Stimulated activated CD4-positive, alpha-beta T cell treated with anti-CD3 and anti-CD28 coated beads, Interleukin-2, amount 100 ng/mL, for 48 hours (primary cell): ENCODE measurements at regions not wholly inside any gene's neighbourhood (a gene's known extent, or its start where the extent isn't known, plus 50 kb on each side); places are given as distances from the start of the nearest gene placed in this dataset.
"Not testable (repeated sequence)": the region's sequence is repeated elsewhere in the genome, so short reads cannot be mapped to it uniquely, and the experiment has no call there.

Experiments used
- DNase-seq, 2 donors: peaks; one replicate each; pipeline ENCODE4 v3.0.0-alpha.2; 2020

GRCh38 chr4:104326991-104327694 is 167.6 kb downstream of the CXXC4 start:
- not testable (repeated sequence) for DNase-seq

- DNase-seq: no peak
Observed at GRCh38 chr4:104302731-104303130, 192.0 kb downstream of the CXXC4 start.

- DNase-seq: no peak
Observed at GRCh38 chr4:104294811-104295210, 199.9 kb downstream of the CXXC4 start.

- DNase-seq: no peak
Observed at GRCh38 chr4:104286867-104287266, 207.8 kb downstream of the CXXC4 start.

- no peak for DNase-seq
Observed at GRCh38 chr4:104283303-104283702, 211.4 kb downstream of the CXXC4 start.

- no peak for DNase-seq
Observed at GRCh38 chr4:104279744-104280143, 214.9 kb downstream of the CXXC4 start.

- no peak for DNase-seq
Observed at GRCh38 chr4:104272966-104273365, 221.7 kb downstream of the CXXC4 start.

GRCh38 chr4:104269603-104270002 is 225.1 kb downstream of the CXXC4 start:
- DNase-seq: not testable (repeated sequence)

- DNase-seq: no peak
Observed at GRCh38 chr4:104263100-104263499, 231.6 kb downstream of the CXXC4 start.

GRCh38 chr4:104262678-104263077 is 232.0 kb downstream of the CXXC4 start:
- no peak for DNase-seq

GRCh38 chr4:104248726-104249125 is 246.0 kb downstream of the CXXC4 start:
- no peak for DNase-seq

- DNase-seq: no peak
Observed at GRCh38 chr4:104235967-104236366, 258.7 kb downstream of the CXXC4 start.

- DNase-seq: no peak
Observed at GRCh38 chr4:104217526-104217925, 277.2 kb downstream of the CXXC4 start.

- no peak for DNase-seq
Observed at GRCh38 chr4:104211657-104212056, 283.0 kb downstream of the CXXC4 start.

GRCh38 chr4:104210420-104210819 is 284.3 kb downstream of the CXXC4 start:
- DNase-seq: no peak

- no peak for DNase-seq
Observed at GRCh38 chr4:104206784-104207183, 287.9 kb downstream of the CXXC4 start.

GRCh38 chr4:104205116-104205515 is 289.6 kb downstream of the CXXC4 start:
- DNase-seq: no peak

GRCh38 chr4:104188301-104188700 is 306.4 kb downstream of the CXXC4 start:
- DNase-seq: no peak

GRCh38 chr4:104169437-104169836 is 325.3 kb downstream of the CXXC4 start:
- DNase-seq: no peak

- no peak for DNase-seq
Observed at GRCh38 chr4:104166749-104167148, 327.9 kb downstream of the CXXC4 start.

GRCh38 chr4:104163820-104164219 is 330.9 kb downstream of the CXXC4 start:
- DNase-seq: no peak

GRCh38 chr4:104146048-104146447 is 348.6 kb downstream of the CXXC4 start:
- no peak for DNase-seq

GRCh38 chr4:104138116-104138515 is 356.6 kb downstream of the CXXC4 start:
- no peak for DNase-seq

GRCh38 chr4:104129243-104129642 is 365.5 kb downstream of the CXXC4 start:
- no peak for DNase-seq

- no peak for DNase-seq
Observed at GRCh38 chr4:104128850-104129213, 365.9 kb downstream of the CXXC4 start.
